CD4-positive, alpha-beta T cell (primary cell): ENCODE measurements at regions not wholly inside any gene's neighbourhood (a gene's known extent, or its start where the extent isn't known, plus 50 kb on each side); places are given as distances from the start of the nearest gene placed in this dataset.

Source experiments
- ATAC-seq: fragments of 200-7000 bp; cut with Tn5 transposase; one replicate; pipeline ENCODE4 v1.10.0; 2022; ENCODE audit warnings: mild to moderate bottlenecking; ENCODE audit not compliant: poor library complexity
- CTCF ChIA-PET: fragments of 350-600 bp; sonication (Branson Sonifier 250); formaldehyde crosslinking; loops from one replicate; lab custom pipeline; 2021; ENCODE audit warnings: antibody characterized with exemption, inconsistent platforms; lab: Charles Lee
- POLR2A ChIA-PET: fragments of 350-600 bp; sonication (Branson Sonifier 250); formaldehyde crosslinking; loops from one replicate; lab custom pipeline; 2021; ENCODE audit warnings: antibody characterized with exemption, inconsistent platforms; lab: Charles Lee
- DNase-seq, 14 experiments: peaks; one replicate each; pipeline ENCODE4 v3.0.0-alpha.2; 2013 to 2020; ENCODE audit warnings: mixed read lengths in 2 of 14
- H3K27ac ChIP-seq, 2 donors: one replicate each; pipeline versions ENCODE4 v1.5.1 to v1.7.0; 2013; ENCODE audit warnings: low read length in 2 of 2, low read depth in 1 of 2, mild to moderate bottlenecking in 1 of 2
- H3K27me3 ChIP-seq, 2 experiments: 1 replicate in 1 of 2; 2 replicates in 1 of 2; pipeline versions ENCODE4 v1.6.1 to v1.7.0; 2013; ENCODE audit warnings: low read length in 2 of 2, control low read depth in 1 of 2, mild to moderate bottlenecking in 1 of 2, moderate library complexity in 1 of 2; ENCODE audit not compliant: insufficient read depth in 2 of 2, control insufficient read depth in 1 of 2
- H3K36me3 ChIP-seq: one replicate; pipeline ENCODE4 v1.6.1; 2013; ENCODE audit warnings: low read length, control low read depth; ENCODE audit not compliant: insufficient read depth
- H3K4me1 ChIP-seq: one replicate; pipeline ENCODE4 v1.6.1; 2013; ENCODE audit warnings: low read length, control low read depth; ENCODE audit not compliant: insufficient read depth
- H3K4me3 ChIP-seq: one replicate; pipeline ENCODE4 v1.5.1; 2013; ENCODE audit warnings: mild to moderate bottlenecking, low read length, moderate library complexity
- H3K9me3 ChIP-seq, 2 experiments: 1 replicate in 1 of 2; 2 replicates in 1 of 2; pipeline versions ENCODE4 v1.6.1 to v1.7.0; 2013; ENCODE audit warnings: low read length in 2 of 2, mild to moderate bottlenecking in 2 of 2, control low read depth in 1 of 2, moderate library complexity in 1 of 2; ENCODE audit not compliant: control insufficient read depth in 1 of 2, insufficient read depth in 1 of 2
- H3K27ac Mint-ChIP-seq: one replicate; pipeline ENCODE4 v1.8.0; 2020; ENCODE audit warnings: mixed read lengths
- H3K27me3 Mint-ChIP-seq: one replicate; pipeline ENCODE4 v1.8.0; 2021; ENCODE audit warnings: mixed read lengths
- H3K36me3 Mint-ChIP-seq: one replicate; pipeline ENCODE4 v1.8.0; 2021; ENCODE audit warnings: low read depth, mixed read lengths
- H3K4me1 Mint-ChIP-seq: one replicate; pipeline ENCODE4 v1.8.0; 2021; ENCODE audit warnings: low read depth, mixed read lengths
- H3K4me3 Mint-ChIP-seq: one replicate; pipeline ENCODE4 v1.8.0; 2020; ENCODE audit warnings: mild to moderate bottlenecking, mixed read lengths
- H3K9me3 Mint-ChIP-seq: one replicate; pipeline ENCODE4 v1.8.0; 2020; ENCODE audit warnings: mixed read lengths
- CTCF ChIP-seq: fragments of 200-600 bp; IDR thresholded peaks from one replicate; pipeline ENCODE4 v1.8.0; 2022; ENCODE audit warnings: antibody characterized with exemption, mild to moderate bottlenecking
- intact Hi-C, 2 experiments: fragments of 100-400 bp; cut with DNase I in 1 of 2; cut with micrococcal nuclease in 1 of 2; formaldehyde crosslinking; loops; one replicate each; pipeline versions ENCODE4 v1.15.1 to v1.9.0; 2023 to 2025; cut with DNase I, micrococcal nuclease

GRCh38 chr21:28509031-28509430 lies 483.6 kb downstream of the LTN1 start:
- Mint-ChIP-seq H3K4me1 (no peaks in the 10 kb centered on the region), H3K36me3 (no peaks in the 10 kb centered on the region), H3K27me3 (no peaks in the 10 kb centered on the region), H3K4me3 (no peak overlapping the region), H3K27ac (no peak overlapping the region), H3K9me3 (peaks cover 7% of the 10 kb centered on the region)
- Histone ChIP-seq H3K4me3 (no peak overlapping the region), H3K9me3 (peaks cover 10 to 17% of the 10 kb centered on the region in 2 experiments), H3K27me3 (no peaks in the 10 kb centered on the region), H3K4me1 (no peaks in the 10 kb centered on the region), H3K27ac (no peak overlapping the region), H3K36me3 (no peaks in the 10 kb centered on the region)
- TF ChIP-seq CTCF, result no peak
- POLR2A ChIA-PET, result no interaction called here
- DNase-seq (no peak), ATAC-seq (no peak)
- CTCF ChIA-PET, result no interaction called here
- intact Hi-C loops, result no loop called here

- CTCF ChIA-PET, result no interaction called here
- Mint-ChIP-seq H3K9me3 (peaks cover 7% of the 10 kb centered on the region), H3K36me3 (no peaks in the 10 kb centered on the region), H3K4me3 (no peak overlapping the region), H3K27ac (no peak overlapping the region), H3K4me1 (no peaks in the 10 kb centered on the region), H3K27me3 (peaks cover 5% of the 10 kb centered on the region)
- Histone ChIP-seq H3K36me3 (no peaks in the 10 kb centered on the region), H3K9me3 (peaks cover 10 to 17% of the 10 kb centered on the region in 2 experiments), H3K27me3 (no peaks in the 10 kb centered on the region), H3K4me1 (no peaks in the 10 kb centered on the region), H3K27ac (no peak overlapping the region), H3K4me3 (no peak overlapping the region)
- ATAC-seq, result no peak
- intact Hi-C loops, result no loop called here
- TF ChIP-seq CTCF, result no peak
- POLR2A ChIA-PET, result no interaction called here
- no peak for DNase-seq
Measured at GRCh38 chr21:28508126-28508525, 484.6 kb downstream of the LTN1 start.

- Mint-ChIP-seq H3K4me3 (no peak overlapping the region), H3K27ac (no peak overlapping the region), H3K36me3 (no peaks in the 10 kb centered on the region), H3K4me1 (no peaks in the 10 kb centered on the region), H3K9me3 (peaks cover 3% of the 10 kb centered on the region), H3K27me3 (no peaks in the 10 kb centered on the region)
- no peak for ATAC-seq
- intact Hi-C loops, result loop anchor here in 1 of 2 experiments (10.0 kb wide), 1 partner anchor 48 kb away; no protein-coding TSS in a partner anchor
- no peaks in the 10 kb centered on the region for H3K36me3 ChIP-seq
- H3K9me3 ChIP-seq, result no peaks in the 10 kb centered on the region
- no peak for TF ChIP-seq CTCF
- ChIA-PET POLR2A (no interaction called here), CTCF (no interaction called here)
- H3K4me3 ChIP-seq, result no peak overlapping the region
- no peak overlapping the region for H3K27ac ChIP-seq
- no peaks in the 10 kb centered on the region for H3K27me3 ChIP-seq
- H3K4me1 ChIP-seq, result no peaks in the 10 kb centered on the region
- no peak for DNase-seq
Measured at GRCh38 chr21:28496517-28496916, 496.2 kb downstream of the LTN1 start.
